ENCODE measurements at regions not wholly inside any gene's neighbourhood (a gene's known extent, or its start where the extent isn't known, plus 50 kb on each side); places are given as distances from the start of the nearest gene placed in this dataset.

- DNase-seq (ENCODE audit: low spot score) = no peak
Observed at GRCh38 chr18:11268153-11268552, 118.8 kb upstream of the PIEZO2 start.

GRCh38 chr18:11266781-11267480, 117.6 kb upstream of the PIEZO2 start:
- DNase-seq (ENCODE audit: low spot score) = no peak

GRCh38 chr18:11261486-11261885, 112.1 kb upstream of the PIEZO2 start:
- DNase-seq (ENCODE audit: low spot score) = no peak

GRCh38 chr18:11260961-11261461, 111.6 kb upstream of the PIEZO2 start:
- peak; percentile 27 for DNase-seq (ENCODE audit: low spot score)

GRCh38 chr18:11259469-11260150, 110.2 kb upstream of the PIEZO2 start:
- no peak for DNase-seq (ENCODE audit: low spot score)

GRCh38 chr18:11258039-11258610, 108.8 kb upstream of the PIEZO2 start:
- no peak for DNase-seq (ENCODE audit: low spot score)

GRCh38 chr18:11256251-11256650, 106.9 kb upstream of the PIEZO2 start:
- DNase-seq (ENCODE audit: low spot score) = no peak

GRCh38 chr18:11251891-11252270, 102.5 kb upstream of the PIEZO2 start:
- DNase-seq (ENCODE audit: low spot score) = no peak

- DNase-seq (ENCODE audit: low spot score) = no peak
Observed at GRCh38 chr18:11251229-11251890, 102.0 kb upstream of the PIEZO2 start.

- DNase-seq (ENCODE audit: low spot score) = no peak
Observed at GRCh38 chr18:11249391-11249790, 100.0 kb upstream of the PIEZO2 start.

- DNase-seq (ENCODE audit: low spot score) = no peak
Observed at GRCh38 chr18:11247381-11247970, 98.1 kb upstream of the PIEZO2 start.

GRCh38 chr18:11246495-11247300, 97.3 kb upstream of the PIEZO2 start:
- no peak for DNase-seq (ENCODE audit: low spot score)

GRCh38 chr18:11245879-11246278, 96.5 kb upstream of the PIEZO2 start:
- DNase-seq (ENCODE audit: low spot score) = no peak

GRCh38 chr18:11237484-11237883, 88.1 kb upstream of the PIEZO2 start:
- DNase-seq (ENCODE audit: low spot score) = no peak

- no peak for DNase-seq (ENCODE audit: low spot score)
Observed at GRCh38 chr18:11237066-11237465, 87.7 kb upstream of the PIEZO2 start.

- no peak for DNase-seq (ENCODE audit: low spot score)
Observed at GRCh38 chr18:11224153-11224552, 74.8 kb upstream of the PIEZO2 start.

- no peak for DNase-seq (ENCODE audit: low spot score)
Observed at GRCh38 chr18:11219571-11219970, 70.2 kb upstream of the PIEZO2 start.

GRCh38 chr18:11215216-11215615, 65.8 kb upstream of the PIEZO2 start:
- no peak for DNase-seq (ENCODE audit: low spot score)

- no peak for DNase-seq (ENCODE audit: low spot score)
Observed at GRCh38 chr18:11204020-11204419, 54.7 kb upstream of the PIEZO2 start.

- DNase-seq (ENCODE audit: low spot score) = no peak
Observed at GRCh38 chr18:11199477-11199876, 50.1 kb upstream of the PIEZO2 start.

All from COLO829 (cell line).